Activated T-helper 2 cell treated with anti-CD3 and anti-CD28 coated beads, Interferon-gamma antibody, Interleukin-2, Interleukin-4, amounts not matched to agents 10 μg/mL and 5 μg/mL and 100 μg/mL, durations not matched to agents 14 hours and 24 hours and 36 hours (primary cell): ENCODE measurements at regions not wholly inside any gene's neighbourhood (a gene's known extent, or its start where the extent isn't known, plus 50 kb on each side); places are given as distances from the start of the nearest gene placed in this dataset.

Experiments used
- DNase-seq: peaks from one replicate; pipeline ENCODE4 v3.0.0; 2021; ENCODE audit warnings: low spot score
- H3K27ac Mint-ChIP-seq: one replicate; pipeline ENCODE4 v1.8.0; 2021; ENCODE audit warnings: mixed read lengths
- H3K27me3 Mint-ChIP-seq: one replicate; pipeline ENCODE4 v1.8.0; 2021; ENCODE audit warnings: low read depth, mixed read lengths
- H3K36me3 Mint-ChIP-seq: one replicate; pipeline ENCODE4 v1.8.0; 2021; ENCODE audit warnings: low read depth, mixed read lengths
- H3K4me1 Mint-ChIP-seq: one replicate; pipeline ENCODE4 v1.8.0; 2021; ENCODE audit warnings: low read depth, mixed read lengths
- H3K4me3 Mint-ChIP-seq: one replicate; pipeline ENCODE4 v1.8.0; 2021; ENCODE audit warnings: low read depth, mild to moderate bottlenecking, moderate library complexity, mixed read lengths
- H3K9me3 Mint-ChIP-seq: one replicate; pipeline ENCODE4 v1.8.0; 2021; ENCODE audit warnings: mixed read lengths
- intact Hi-C: fragments of 100-400 bp; cut with micrococcal nuclease; formaldehyde crosslinking; loops from one replicate; pipeline ENCODE4 v1.15.1; 2023

- H3K4me3 Mint-ChIP-seq: no peak overlapping the region
- H3K4me1 Mint-ChIP-seq: no peaks in the 10 kb centered on the region
- no peak for DNase-seq
- no peaks in the 10 kb centered on the region for H3K36me3 Mint-ChIP-seq
- H3K9me3 Mint-ChIP-seq: no peaks in the 10 kb centered on the region
- peaks cover 10% of the 10 kb centered on the region for H3K27me3 Mint-ChIP-seq
- H3K27ac Mint-ChIP-seq: no peak overlapping the region
- intact Hi-C loops: no loop called here
These were observed 81.1 kb downstream of the SOWAHC start for GRCh38 chr2:109695290-109695689.

- no peak for DNase-seq
- Mint-ChIP-seq H3K4me1 (peaks cover 5% of the 10 kb centered on the region), H3K4me3 (no peak overlapping the region), H3K27me3 (peaks cover 15% of the 10 kb centered on the region), H3K9me3 (no peaks in the 10 kb centered on the region), H3K36me3 (no peaks in the 10 kb centered on the region), H3K27ac (no peak overlapping the region)
- intact Hi-C loops: no loop called here
These were observed 85.5 kb downstream of the SOWAHC start for GRCh38 chr2:109699646-109700045.

- H3K36me3 Mint-ChIP-seq: no peaks in the 10 kb centered on the region
- intact Hi-C loops: no loop called here
- no peak for DNase-seq
- no peak overlapping the region for H3K4me3 Mint-ChIP-seq
- H3K9me3 Mint-ChIP-seq: no peaks in the 10 kb centered on the region
- H3K4me1 Mint-ChIP-seq: peaks cover 5% of the 10 kb centered on the region
- H3K27me3 Mint-ChIP-seq: peaks cover 11% of the 10 kb centered on the region
- H3K27ac Mint-ChIP-seq: no peak overlapping the region
These were observed 86.6 kb downstream of the SOWAHC start for GRCh38 chr2:109700680-109701274.

GRCh38 chr2:109701362-109701761 lies 87.2 kb downstream of the SOWAHC start:
- Mint-ChIP-seq H3K4me1 (peaks cover 5% of the 10 kb centered on the region), H3K36me3 (no peaks in the 10 kb centered on the region), H3K27ac (no peak overlapping the region), H3K27me3 (peaks cover 11% of the 10 kb centered on the region), H3K9me3 (no peaks in the 10 kb centered on the region), H3K4me3 (no peak overlapping the region)
- DNase-seq: no peak
- intact Hi-C loops: no loop called here

- intact Hi-C loops: no loop called here
- Mint-ChIP-seq H3K4me1 (peaks cover 5% of the 10 kb centered on the region), H3K27ac (peak overlapping the region; percentile 75), H3K36me3 (no peaks in the 10 kb centered on the region), H3K27me3 (peaks cover 11% of the 10 kb centered on the region), H3K9me3 (no peaks in the 10 kb centered on the region), H3K4me3 (no peak overlapping the region)
- DNase-seq: no peak
These were observed 88.3 kb downstream of the SOWAHC start for GRCh38 chr2:109702250-109702985.

- intact Hi-C loops: no loop called here
- Mint-ChIP-seq H3K27ac (no peak overlapping the region), H3K27me3 (peaks cover 11% of the 10 kb centered on the region), H3K4me1 (peaks cover 5% of the 10 kb centered on the region), H3K36me3 (no peaks in the 10 kb centered on the region), H3K4me3 (no peak overlapping the region), H3K9me3 (no peaks in the 10 kb centered on the region)
- no peak for DNase-seq
These were observed 88.9 kb downstream of the SOWAHC start for GRCh38 chr2:109703077-109703476.

GRCh38 chr2:109703798-109704197 lies 89.6 kb downstream of the SOWAHC start:
- DNase-seq: no peak
- Mint-ChIP-seq H3K36me3 (no peaks in the 10 kb centered on the region), H3K4me1 (peaks cover 5% of the 10 kb centered on the region), H3K9me3 (no peaks in the 10 kb centered on the region), H3K27ac (no peak overlapping the region), H3K27me3 (peaks cover 8% of the 10 kb centered on the region), H3K4me3 (no peak overlapping the region)
- intact Hi-C loops: no loop called here

- no peaks in the 10 kb centered on the region for H3K4me1 Mint-ChIP-seq
- no peaks in the 10 kb centered on the region for H3K9me3 Mint-ChIP-seq
- intact Hi-C loops: no loop called here
- no peak for DNase-seq
- no peak overlapping the region for H3K27ac Mint-ChIP-seq
- H3K4me3 Mint-ChIP-seq: no peak overlapping the region
- no peaks in the 10 kb centered on the region for H3K27me3 Mint-ChIP-seq
- H3K36me3 Mint-ChIP-seq: no peaks in the 10 kb centered on the region
These were observed 86.6 kb upstream of the RGPD5 start for GRCh38 chr2:109707281-109708147.

GRCh38 chr2:109710505-109711229 lies 83.4 kb upstream of the RGPD5 start:
- no peak overlapping the region for H3K27ac Mint-ChIP-seq
- H3K4me3 Mint-ChIP-seq: no peak overlapping the region
- H3K9me3 Mint-ChIP-seq: no peaks in the 10 kb centered on the region
- intact Hi-C loops: no loop called here
- H3K36me3 Mint-ChIP-seq: no peaks in the 10 kb centered on the region
- no peaks in the 10 kb centered on the region for H3K27me3 Mint-ChIP-seq
- no peak for DNase-seq
- no peaks in the 10 kb centered on the region for H3K4me1 Mint-ChIP-seq

- intact Hi-C loops: no loop called here
- no peak overlapping the region for H3K4me3 Mint-ChIP-seq
- peaks cover 2% of the 10 kb centered on the region for H3K27me3 Mint-ChIP-seq
- no peaks in the 10 kb centered on the region for H3K36me3 Mint-ChIP-seq
- no peak for DNase-seq
- no peaks in the 10 kb centered on the region for H3K4me1 Mint-ChIP-seq
- H3K9me3 Mint-ChIP-seq: no peaks in the 10 kb centered on the region
- H3K27ac Mint-ChIP-seq: no peak overlapping the region
These were observed 82.6 kb upstream of the RGPD5 start for GRCh38 chr2:109711230-109712122.

- Mint-ChIP-seq H3K27ac (no peak overlapping the region), H3K27me3 (peaks cover 2% of the 10 kb centered on the region), H3K4me3 (no peak overlapping the region), H3K4me1 (no peaks in the 10 kb centered on the region), H3K36me3 (no peaks in the 10 kb centered on the region), H3K9me3 (no peaks in the 10 kb centered on the region)
- DNase-seq: no peak
- intact Hi-C loops: no loop called here
These were observed 82.0 kb upstream of the RGPD5 start for GRCh38 chr2:109712123-109712449.

GRCh38 chr2:109712746-109713145 lies 81.4 kb upstream of the RGPD5 start:
- H3K4me1 Mint-ChIP-seq: no peaks in the 10 kb centered on the region
- H3K27ac Mint-ChIP-seq: no peak overlapping the region
- intact Hi-C loops: no loop called here
- peaks cover 2% of the 10 kb centered on the region for H3K27me3 Mint-ChIP-seq
- H3K9me3 Mint-ChIP-seq: no peaks in the 10 kb centered on the region
- H3K36me3 Mint-ChIP-seq: no peaks in the 10 kb centered on the region
- no peak for DNase-seq
- H3K4me3 Mint-ChIP-seq: no peak overlapping the region
